Adipocyte (in vitro differentiated cells): ENCODE measurements at regions not wholly inside any gene's neighbourhood (a gene's known extent, or its start where the extent isn't known, plus 50 kb on each side); places are given as distances from the start of the nearest gene placed in this dataset.

Source experiments
- DNase-seq: peaks from one replicate; pipeline ENCODE4 v3.0.0-alpha.2; 2015; ENCODE audit warnings: low read depth
- H3K27me3 ChIP-seq: replicated peaks from 2 replicates; pipeline ENCODE4 v1.7.0; 2013; ENCODE audit warnings: mild to moderate bottlenecking, low read length, moderate library complexity; ENCODE audit not compliant: control insufficient read depth, insufficient read depth
- H3K36me3 ChIP-seq: 2 replicates; pipeline ENCODE4 v1.7.0; 2013; ENCODE audit warnings: low read length, mild to moderate bottlenecking, moderate library complexity; ENCODE audit not compliant: control insufficient read depth, insufficient read depth, severe bottlenecking
- H3K4me1 ChIP-seq: 2 replicates; pipeline ENCODE4 v1.7.0; 2013; ENCODE audit warnings: mild to moderate bottlenecking, low read length, moderate library complexity; ENCODE audit not compliant: control insufficient read depth, insufficient read depth
- H3K4me3 ChIP-seq: 2 replicates; pipeline ENCODE4 v1.7.0; 2013; ENCODE audit warnings: mild to moderate bottlenecking, low read length, moderate library complexity
- H3K9ac ChIP-seq: 2 replicates; pipeline ENCODE4 v1.7.0; 2013; ENCODE audit warnings: mild to moderate bottlenecking, low read length, moderate library complexity
- H3K9me3 ChIP-seq: 2 replicates; pipeline ENCODE4 v1.7.0; 2013; ENCODE audit warnings: mild to moderate bottlenecking, low read length, moderate library complexity; ENCODE audit not compliant: control insufficient read depth

DNA sequence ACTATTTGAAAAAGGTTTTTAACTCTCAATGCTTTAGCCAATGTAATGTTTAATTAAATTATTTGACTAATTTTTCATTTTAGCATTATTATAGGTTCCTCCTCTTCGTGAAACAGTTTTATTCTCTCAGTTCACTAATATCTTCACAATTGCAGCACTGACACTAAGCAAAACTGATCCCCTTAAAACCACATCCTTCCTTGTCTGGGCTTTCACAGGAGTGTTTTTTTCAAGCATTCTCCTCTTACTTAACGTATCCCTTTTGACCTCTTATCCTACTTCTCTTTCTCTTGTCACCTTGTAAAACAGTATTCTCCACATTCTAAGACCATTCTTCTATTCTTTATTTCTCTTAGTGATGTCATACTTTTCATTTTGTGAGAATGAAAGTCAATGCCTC is 112.8 kb downstream of the DSC3 start:
- Histone ChIP-seq H3K9ac (no peak overlapping the region), H3K9me3 (no peaks in the 10 kb centered on the region), H3K36me3 (no peaks in the 10 kb centered on the region), H3K27me3 (no peaks in the 10 kb centered on the region), H3K4me1 (no peaks in the 10 kb centered on the region), H3K4me3 (no peak overlapping the region)
- DNase-seq, result no peak

DNA sequence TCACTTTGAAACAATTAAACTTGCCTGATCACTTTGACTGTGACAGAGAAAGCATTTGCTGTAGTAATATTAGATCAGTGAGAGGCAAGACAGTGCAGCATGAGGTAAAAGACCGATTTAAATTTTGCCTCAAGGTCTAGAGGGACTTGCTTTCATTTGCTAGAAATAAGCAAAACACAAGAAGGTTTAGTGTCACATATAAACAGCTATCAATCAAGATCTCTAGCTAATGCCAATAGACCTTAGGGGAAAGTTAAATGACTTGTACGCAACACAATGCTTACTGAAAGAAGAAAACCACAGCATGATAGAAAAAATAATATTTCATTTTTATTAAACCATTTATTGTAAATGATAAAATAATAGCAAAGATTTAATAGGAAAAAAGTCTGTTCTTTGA is 113.5 kb downstream of the DSC3 start:
- no peak overlapping the region for H3K4me3 ChIP-seq
- H3K36me3 ChIP-seq, result no peaks in the 10 kb centered on the region
- H3K9me3 ChIP-seq, result no peaks in the 10 kb centered on the region
- H3K4me1 ChIP-seq, result no peaks in the 10 kb centered on the region
- H3K9ac ChIP-seq, result no peak overlapping the region
- H3K27me3 ChIP-seq, result no peaks in the 10 kb centered on the region
- DNase-seq, result no peak

DNA sequence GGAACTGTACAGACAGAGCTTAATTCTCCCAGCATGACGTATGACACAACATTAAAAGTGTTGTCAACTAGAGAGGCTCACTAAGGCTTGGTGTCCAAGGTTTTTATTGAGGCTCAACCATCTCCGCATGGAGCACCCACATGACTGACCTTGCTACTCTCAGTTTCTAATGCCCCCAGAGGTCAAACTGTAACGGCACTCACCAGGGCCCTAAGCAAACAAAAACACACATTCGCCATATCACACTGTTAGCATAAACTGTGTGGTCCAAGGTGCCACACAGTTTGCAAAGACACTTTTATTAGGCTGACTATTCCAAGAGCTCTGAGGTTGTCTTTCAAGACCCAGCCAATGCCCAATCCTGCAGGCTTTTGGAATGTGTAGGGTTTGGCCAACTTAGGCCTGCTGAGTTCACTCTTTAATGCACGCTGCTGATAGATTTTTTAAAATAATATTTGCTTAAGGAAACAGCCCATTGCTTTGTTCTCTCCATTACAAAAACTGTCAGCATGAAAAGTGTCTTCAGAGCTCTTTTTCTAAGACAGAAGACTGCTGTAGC is 114.9 kb downstream of the DSC3 start:
- Histone ChIP-seq H3K36me3 (no peaks in the 10 kb centered on the region), H3K9me3 (no peaks in the 10 kb centered on the region)
- no peak for DNase-seq

DNA sequence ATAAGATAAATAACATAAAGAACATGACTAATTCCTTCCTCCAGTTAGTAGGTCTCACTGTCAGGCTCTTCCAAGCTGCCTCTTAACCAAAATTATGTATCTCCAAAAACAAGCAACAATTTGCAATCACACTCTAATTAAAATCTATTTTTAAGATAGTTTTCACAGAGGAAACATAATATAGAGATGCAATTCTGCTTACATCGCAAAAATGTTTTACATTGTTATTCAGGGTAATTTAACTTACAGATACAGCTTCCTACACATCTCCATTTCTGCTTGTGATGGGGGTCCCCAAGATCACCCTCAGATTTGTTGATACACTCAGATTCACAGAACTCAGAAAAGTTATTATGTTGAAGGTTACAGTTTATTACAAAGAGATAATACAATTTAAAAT is 115.5 kb downstream of the DSC3 start:
- Histone ChIP-seq H3K36me3 (no peaks in the 10 kb centered on the region), H3K4me3 (no peak overlapping the region), H3K9ac (no peak overlapping the region), H3K27me3 (no peaks in the 10 kb centered on the region), H3K4me1 (no peaks in the 10 kb centered on the region), H3K9me3 (no peaks in the 10 kb centered on the region)
- no peak for DNase-seq

More for the DNA sequence above, 114.9 kb downstream of the DSC3 start:
- Histone ChIP-seq H3K4me1 (no peaks in the 10 kb centered on the region), H3K4me3 (no peak overlapping the region), H3K9ac (no peak overlapping the region), H3K27me3 (no peaks in the 10 kb centered on the region)

DNA sequence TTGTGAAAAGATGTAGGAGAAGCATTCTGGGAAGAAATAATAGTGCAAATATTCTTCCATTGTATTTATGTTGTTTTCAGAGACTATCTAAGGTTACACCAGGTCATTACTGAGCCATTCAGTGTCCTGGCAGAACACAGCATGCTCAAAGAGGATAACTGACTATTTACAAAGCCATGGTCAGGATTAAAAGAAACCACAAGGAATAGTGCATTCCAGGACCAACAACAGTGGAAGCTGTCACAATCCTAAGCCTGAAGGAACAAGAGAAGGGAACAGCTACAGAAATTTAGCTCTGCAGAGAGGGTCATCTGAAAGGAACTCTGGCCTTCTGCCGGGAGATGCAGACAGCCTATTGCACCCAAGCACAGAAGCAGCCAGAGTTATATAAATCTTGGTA is 116.7 kb downstream of the DSC3 start:
- H3K4me1 ChIP-seq, result no peaks in the 10 kb centered on the region
- H3K27me3 ChIP-seq, result no peaks in the 10 kb centered on the region
- no peak overlapping the region for H3K4me3 ChIP-seq
- no peak overlapping the region for H3K9ac ChIP-seq
- no peaks in the 10 kb centered on the region for H3K36me3 ChIP-seq
- H3K9me3 ChIP-seq, result no peaks in the 10 kb centered on the region
- no peak for DNase-seq

DNA sequence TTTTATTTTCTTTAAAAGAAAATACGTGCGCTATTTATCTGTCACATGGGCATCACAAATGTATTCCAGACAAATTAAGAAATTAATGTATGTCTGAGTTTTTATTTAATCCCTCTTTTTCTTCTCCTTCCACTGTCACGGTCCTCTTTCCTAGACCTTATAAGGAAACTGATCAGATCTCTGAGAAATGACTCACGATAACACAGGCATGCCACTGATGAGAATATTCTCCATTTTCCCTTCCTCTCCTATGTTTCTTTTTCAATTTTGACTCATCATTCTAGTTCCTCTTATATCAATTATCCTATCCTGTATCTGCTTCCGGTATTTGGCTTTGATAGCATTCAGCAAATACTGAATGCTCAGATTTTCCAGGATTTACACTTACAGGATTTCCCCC is 121.8 kb downstream of the DSC3 start:
- Histone ChIP-seq H3K27me3 (no peaks in the 10 kb centered on the region), H3K36me3 (no peaks in the 10 kb centered on the region), H3K9me3 (no peaks in the 10 kb centered on the region), H3K4me1 (no peaks in the 10 kb centered on the region), H3K9ac (no peak overlapping the region), H3K4me3 (no peak overlapping the region)
- DNase-seq, result no peak

DNA sequence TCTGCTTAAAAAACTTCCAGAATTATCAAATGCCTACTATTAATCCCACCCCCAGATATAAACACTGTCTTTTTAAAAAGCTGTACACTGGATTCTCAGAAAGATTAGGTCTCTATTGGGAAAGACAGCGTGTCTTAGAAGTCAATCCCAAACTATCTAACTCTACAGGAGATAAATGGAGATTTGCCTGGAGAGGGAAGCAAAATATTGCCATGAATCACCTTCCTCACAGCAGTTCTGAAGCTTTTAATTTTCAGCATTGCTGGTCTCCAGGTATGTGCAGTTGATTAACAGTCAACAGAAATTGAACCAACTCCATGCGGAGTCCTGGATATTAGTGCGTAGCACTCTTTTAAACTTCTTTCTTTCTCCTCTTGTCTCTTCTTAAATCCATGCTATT is 122.2 kb downstream of the DSC3 start:
- Histone ChIP-seq H3K4me1 (no peaks in the 10 kb centered on the region), H3K27me3 (no peaks in the 10 kb centered on the region), H3K4me3 (no peak overlapping the region), H3K9ac (no peak overlapping the region), H3K9me3 (no peaks in the 10 kb centered on the region), H3K36me3 (no peaks in the 10 kb centered on the region)
- DNase-seq, result no peak

DNA sequence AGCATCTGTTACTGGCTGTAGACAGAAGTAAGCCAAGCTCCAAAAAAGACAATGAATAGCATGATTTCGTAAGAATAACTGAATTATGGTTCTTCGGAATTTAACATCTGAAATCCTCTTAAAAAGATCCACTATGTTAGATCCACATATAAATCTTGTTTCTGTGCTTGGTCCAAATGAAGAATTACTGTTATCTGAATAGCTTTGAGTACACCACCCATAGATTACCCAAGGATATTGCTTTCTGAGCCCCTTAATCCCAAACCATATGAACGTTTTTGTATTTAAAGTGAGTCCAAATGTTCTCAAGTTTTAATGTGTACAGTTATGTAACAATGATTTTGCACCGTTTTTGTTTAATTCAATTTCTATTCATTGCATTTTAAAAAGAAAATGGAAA is 124.9 kb downstream of the DSC3 start:
- no peak overlapping the region for H3K4me3 ChIP-seq
- H3K9me3 ChIP-seq, result no peaks in the 10 kb centered on the region
- H3K27me3 ChIP-seq, result no peaks in the 10 kb centered on the region
- H3K9ac ChIP-seq, result no peak overlapping the region
- H3K36me3 ChIP-seq, result no peaks in the 10 kb centered on the region
- no peak for DNase-seq
- H3K4me1 ChIP-seq, result no peaks in the 10 kb centered on the region

DNA sequence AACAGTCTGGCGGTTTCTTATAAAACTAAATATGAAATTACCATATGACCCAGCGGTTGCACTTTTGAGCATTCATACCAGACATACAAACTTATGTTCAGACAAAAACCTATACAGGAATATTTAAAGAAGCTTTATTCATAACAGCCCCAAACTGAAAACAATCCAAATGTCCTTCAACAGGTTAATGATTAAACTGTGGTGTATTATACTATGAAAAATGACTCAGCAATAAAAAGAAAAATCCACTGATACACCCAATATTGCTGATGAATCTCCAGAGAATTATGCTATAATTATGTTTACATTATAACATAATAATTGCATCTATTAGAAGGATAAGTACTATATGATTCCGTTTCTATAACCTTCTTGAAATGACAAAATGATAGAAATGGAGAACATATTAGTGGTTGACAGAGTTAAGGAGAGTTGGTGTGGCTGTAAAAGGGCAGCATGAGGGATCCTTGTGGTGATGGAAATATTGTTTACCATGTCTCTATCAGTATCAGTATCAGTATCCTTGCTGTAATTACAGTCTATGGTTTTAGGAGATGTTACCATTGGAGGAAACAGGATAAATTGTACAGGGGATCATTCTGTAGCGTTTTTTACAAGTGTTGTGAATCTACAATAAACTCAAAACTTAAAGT is 127.1 kb downstream of the DSC3 start:
- no peaks in the 10 kb centered on the region for H3K9me3 ChIP-seq
- no peak overlapping the region for H3K9ac ChIP-seq
- no peak overlapping the region for H3K4me3 ChIP-seq
- no peaks in the 10 kb centered on the region for H3K27me3 ChIP-seq
- H3K36me3 ChIP-seq, result no peaks in the 10 kb centered on the region
- no peak for DNase-seq
- H3K4me1 ChIP-seq, result no peaks in the 10 kb centered on the region

DNA sequence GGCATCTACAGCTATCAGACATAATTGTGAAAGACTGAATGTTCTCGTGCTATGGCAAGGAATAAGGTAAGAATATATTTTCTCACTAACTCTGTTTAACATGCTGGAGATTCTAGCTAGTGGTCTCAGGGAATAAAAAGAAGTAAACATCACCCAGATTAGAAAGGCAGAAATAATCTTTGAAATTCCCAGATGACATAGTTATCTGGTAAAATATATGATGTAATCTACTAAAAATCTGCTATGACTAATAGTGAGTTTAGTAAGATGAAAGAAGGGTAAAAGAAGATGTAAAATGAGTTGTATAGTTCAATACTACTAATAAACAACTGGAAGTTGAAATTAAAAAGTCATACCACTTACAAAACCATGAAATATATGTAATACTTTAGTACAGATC is 134.2 kb downstream of the DSC3 start:
- Histone ChIP-seq H3K4me1 (no peaks in the 10 kb centered on the region), H3K4me3 (no peak overlapping the region), H3K36me3 (no peaks in the 10 kb centered on the region), H3K9ac (no peak overlapping the region), H3K27me3 (no peaks in the 10 kb centered on the region), H3K9me3 (no peaks in the 10 kb centered on the region)
- no peak for DNase-seq

DNA sequence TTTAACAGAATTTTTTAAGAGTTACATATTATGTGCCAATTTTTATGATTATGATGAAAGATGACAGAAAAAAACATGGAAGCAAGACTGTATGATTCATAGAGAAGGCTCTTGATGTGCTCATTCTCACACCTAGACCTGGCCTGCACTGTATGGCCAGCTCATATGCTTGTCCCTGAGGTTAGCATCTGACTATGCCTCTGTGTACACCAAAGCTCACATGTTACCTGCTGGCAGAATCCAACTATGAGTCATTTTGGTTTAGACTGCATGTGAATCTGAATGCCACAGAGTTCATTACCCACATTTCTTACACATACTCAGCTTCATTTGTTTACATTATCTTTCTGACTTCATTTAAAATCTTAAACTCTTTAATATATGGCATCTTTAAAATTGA is 139.0 kb downstream of the DSC3 start:
- Histone ChIP-seq H3K27me3 (no peaks in the 10 kb centered on the region), H3K9ac (no peak overlapping the region), H3K36me3 (no peaks in the 10 kb centered on the region), H3K4me3 (no peak overlapping the region), H3K9me3 (no peaks in the 10 kb centered on the region), H3K4me1 (no peaks in the 10 kb centered on the region)
- no peak for DNase-seq
